ENCODE measurements at regions not wholly inside any gene's neighbourhood (a gene's known extent, or its start where the extent isn't known, plus 50 kb on each side); places are given as distances from the start of the nearest gene placed in this dataset.

DNA sequence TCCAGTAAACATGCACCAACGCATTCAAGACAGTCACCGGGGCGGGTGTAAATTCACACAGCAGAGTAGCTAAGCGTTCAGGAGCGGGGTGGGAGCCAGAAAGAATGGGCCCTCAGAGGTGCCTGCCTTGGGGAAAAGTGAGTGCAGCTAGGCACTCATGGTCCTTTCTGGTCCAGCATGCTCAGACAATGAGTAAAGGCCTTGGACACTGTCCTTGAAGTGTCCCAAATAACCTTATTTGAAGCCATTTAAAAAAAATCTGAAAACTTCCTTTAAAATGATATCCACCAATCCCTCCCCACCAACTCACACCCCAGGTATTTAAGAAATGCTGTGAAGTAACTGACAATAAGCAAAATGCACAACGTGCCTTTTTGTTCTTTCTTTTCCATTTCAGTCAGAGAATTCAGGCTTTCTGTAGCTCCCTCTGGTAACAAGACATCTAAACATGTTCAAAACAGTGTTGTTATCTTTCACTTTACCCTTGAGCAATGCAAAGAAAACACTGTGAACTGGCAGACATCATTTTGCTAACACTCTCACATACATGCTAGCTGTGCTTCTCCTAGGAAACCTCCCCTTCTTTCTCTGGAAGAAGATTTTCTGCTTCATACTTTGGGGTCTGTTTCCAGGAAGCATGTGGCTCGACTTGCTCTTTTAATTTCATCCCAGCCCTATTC, 445.1 kb upstream of the SPRED2 start:
- no peaks in the 10 kb centered on the region for H3K9me3 ChIP-seq (ENCODE audit: low read depth)
- H3K4me3 ChIP-seq, result no peak overlapping the region
- TF ChIP-seq, protein P1, sequence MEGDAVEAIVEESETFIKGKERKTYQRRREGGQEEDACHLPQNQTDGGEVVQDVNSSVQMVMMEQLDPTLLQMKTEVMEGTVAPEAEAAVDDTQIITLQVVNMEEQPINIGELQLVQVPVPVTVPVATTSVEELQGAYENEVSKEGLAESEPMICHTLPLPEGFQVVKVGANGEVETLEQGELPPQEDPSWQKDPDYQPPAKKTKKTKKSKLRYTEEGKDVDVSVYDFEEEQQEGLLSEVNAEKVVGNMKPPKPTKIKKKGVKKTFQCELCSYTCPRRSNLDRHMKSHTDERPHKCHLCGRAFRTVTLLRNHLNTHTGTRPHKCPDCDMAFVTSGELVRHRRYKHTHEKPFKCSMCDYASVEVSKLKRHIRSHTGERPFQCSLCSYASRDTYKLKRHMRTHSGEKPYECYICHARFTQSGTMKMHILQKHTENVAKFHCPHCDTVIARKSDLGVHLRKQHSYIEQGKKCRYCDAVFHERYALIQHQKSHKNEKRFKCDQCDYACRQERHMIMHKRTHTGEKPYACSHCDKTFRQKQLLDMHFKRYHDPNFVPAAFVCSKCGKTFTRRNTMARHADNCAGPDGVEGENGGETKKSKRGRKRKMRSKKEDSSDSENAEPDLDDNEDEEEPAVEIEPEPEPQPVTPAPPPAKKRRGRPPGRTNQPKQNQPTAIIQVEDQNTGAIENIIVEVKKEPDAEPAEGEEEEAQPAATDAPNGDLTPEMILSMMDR (IDR thresholded peaks at IDR 0.05; ENCODE audit: poor library complexity), result no peak
- TF ChIP-seq EZH2phosphoT487 (IDR thresholded peaks at IDR 0.05; ENCODE audit: low read depth, severe bottlenecking, unreplicated experiment), result no peak
- no peak for TF ChIP-seq EZH2 (IDR thresholded peaks at IDR 0.05; ENCODE audit: borderline replicate concordance)
- H3K36me3 ChIP-seq (replicated peaks; ENCODE audit: insufficient read depth, low read depth), result no peaks in the 10 kb centered on the region
- no peaks in the 10 kb centered on the region for H4K20me1 ChIP-seq (ENCODE audit: insufficient read depth, poor library complexity, severe bottlenecking)
- no peak for DNase-seq (ENCODE audit: low spot score)
- H3K4me1 ChIP-seq (ENCODE audit: insufficient read depth), result peaks cover 12% of the 10 kb centered on the region
- no peaks in the 10 kb centered on the region for H3K79me2 ChIP-seq
- peak overlapping the region; percentile 9 for H2AFZ ChIP-seq
- no peaks in the 10 kb centered on the region for H3K9me2 ChIP-seq (replicated peaks; ENCODE audit: insufficient read depth)
- no peaks in the 10 kb centered on the region for H3K27me3 ChIP-seq
- H3K4me2 ChIP-seq, result peak overlapping the region; percentile 27
- WGBS (ENCODE audit: low lambda C conversion rate, missing lambda C conversion rate), result 67% methylated on average over 7 of the region's 7 CpGs
- H3K27ac ChIP-seq, result peak overlapping the region; percentile 4

DNA sequence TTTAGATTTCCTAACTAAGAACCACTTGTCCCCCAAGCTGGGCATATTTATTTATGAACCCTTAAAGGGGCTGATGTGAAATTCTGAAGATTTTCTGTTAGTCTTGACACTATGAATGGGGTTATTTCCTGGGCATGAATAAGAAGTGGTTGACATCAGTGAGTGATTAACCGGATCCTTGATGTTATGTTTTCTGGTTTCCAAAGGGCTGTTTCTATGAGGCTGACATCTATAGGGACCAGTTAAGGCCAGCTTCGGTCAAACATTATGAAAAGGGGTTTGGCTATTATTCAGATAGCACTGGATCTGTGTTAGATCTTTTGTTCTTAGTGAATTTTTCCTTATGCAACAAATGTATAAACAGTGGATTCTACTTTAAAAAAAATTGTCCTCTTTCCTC, 443.7 kb upstream of the SPRED2 start:
- Histone ChIP-seq H3K9me3 (ENCODE audit: low read depth) (no peaks in the 10 kb centered on the region), H4K20me1 (ENCODE audit: insufficient read depth, poor library complexity, severe bottlenecking) (no peaks in the 10 kb centered on the region), H3K27me3 (no peaks in the 10 kb centered on the region), H3K36me3 (replicated peaks; ENCODE audit: insufficient read depth, low read depth) (no peaks in the 10 kb centered on the region), H3K4me1 (ENCODE audit: insufficient read depth) (peaks cover 12% of the 10 kb centered on the region), H3K9me2 (replicated peaks; ENCODE audit: insufficient read depth) (no peaks in the 10 kb centered on the region), H2AFZ (no peak overlapping the region), H3K79me2 (no peaks in the 10 kb centered on the region), H3K27ac (no peak overlapping the region), H3K4me2 (no peak overlapping the region), H3K4me3 (no peak overlapping the region)
- TF ChIP-seq EZH2phosphoT487 (IDR thresholded peaks at IDR 0.05; ENCODE audit: low read depth, severe bottlenecking, unreplicated experiment), result no peak
- TF ChIP-seq, protein P1 (IDR thresholded peaks at IDR 0.05; ENCODE audit: poor library complexity), result no peak
- TF ChIP-seq EZH2 (IDR thresholded peaks at IDR 0.05; ENCODE audit: borderline replicate concordance), result no peak
- 80% methylated on average over 2 of the region's 2 CpGs for WGBS (ENCODE audit: low lambda C conversion rate, missing lambda C conversion rate)
- DNase-seq (ENCODE audit: low spot score), result no peak

DNA sequence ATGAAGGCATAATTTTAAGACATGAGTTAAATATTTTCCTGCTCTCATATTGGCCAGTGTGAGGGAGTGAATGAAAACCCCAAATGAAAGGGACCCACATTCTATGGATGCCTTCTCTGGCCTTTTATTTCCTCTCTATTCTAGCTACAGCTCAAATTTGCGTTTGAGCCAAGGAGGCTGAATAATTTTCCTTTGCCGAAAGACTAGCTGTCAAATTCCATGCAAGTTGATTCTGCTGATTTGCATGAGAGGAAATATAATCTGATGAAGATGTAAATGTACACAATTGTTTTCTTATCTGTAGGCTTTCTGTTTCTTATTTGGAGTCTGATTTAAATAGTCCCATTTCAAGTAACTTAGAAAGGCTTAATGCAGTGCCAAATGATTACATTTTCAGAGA, 438.4 kb upstream of the SPRED2 start:
- Histone ChIP-seq H3K9me2 (replicated peaks; ENCODE audit: insufficient read depth) (no peaks in the 10 kb centered on the region), H4K20me1 (ENCODE audit: insufficient read depth, poor library complexity, severe bottlenecking) (no peaks in the 10 kb centered on the region), H3K27ac (no peak overlapping the region), H2AFZ (no peak overlapping the region), H3K4me1 (ENCODE audit: insufficient read depth) (peaks cover 3% of the 10 kb centered on the region), H3K4me2 (no peak overlapping the region), H3K9me3 (ENCODE audit: low read depth) (no peaks in the 10 kb centered on the region), H3K27me3 (no peaks in the 10 kb centered on the region), H3K79me2 (no peaks in the 10 kb centered on the region), H3K4me3 (no peak overlapping the region), H3K36me3 (replicated peaks; ENCODE audit: insufficient read depth, low read depth) (no peaks in the 10 kb centered on the region)
- no peak for DNase-seq (ENCODE audit: low spot score)
- TF ChIP-seq EZH2 (IDR thresholded peaks at IDR 0.05; ENCODE audit: borderline replicate concordance), result no peak
- TF ChIP-seq, protein P1 (IDR thresholded peaks at IDR 0.05; ENCODE audit: poor library complexity), result no peak
- no peak for TF ChIP-seq EZH2phosphoT487 (IDR thresholded peaks at IDR 0.05; ENCODE audit: low read depth, severe bottlenecking, unreplicated experiment)
- 92% methylated on average over 2 of the region's 2 CpGs for WGBS (ENCODE audit: low lambda C conversion rate, missing lambda C conversion rate)
